Smooth muscle cell (in vitro differentiated cells): ENCODE measurements at regions not wholly inside any gene's neighbourhood (a gene's known extent, or its start where the extent isn't known, plus 50 kb on each side); places are given as distances from the start of the nearest gene placed in this dataset.

Experiments
- DNase-seq: peaks from one replicate; lab custom pipeline; 2025; ENCODE audit not compliant: unreplicated experiment; lab: John Stamatoyannopoulos, UW
- H2AFZ ChIP-seq: fragments of 200-600 bp; sonication (generic); 2 replicates; pipeline ENCODE4 v1.6.0; 2016; ENCODE audit warnings: antibody characterized with exemption, low read depth, mild to moderate bottlenecking
- H3F3A ChIP-seq: fragments of 200-600 bp; sonication (generic); 2 replicates; pipeline ENCODE4 v1.6.0; 2017; ENCODE audit warnings: antibody characterized with exemption, low read depth
- H3K27ac ChIP-seq: fragments of 200-600 bp; sonication (generic); 2 replicates; pipeline ENCODE4 v1.5.1; 2016; ENCODE audit warnings: low read depth, mild to moderate bottlenecking
- H3K27me3 ChIP-seq: fragments of 200-600 bp; sonication (generic); 2 replicates; pipeline ENCODE4 v1.6.1; 2016; ENCODE audit warnings: low read depth, mild to moderate bottlenecking
- H3K36me3 ChIP-seq: fragments of 200-600 bp; sonication (generic); 2 replicates; pipeline ENCODE4 v1.5.1; 2016; ENCODE audit warnings: low read depth
- H3K4me1 ChIP-seq: fragments of 200-600 bp; sonication (generic); 2 replicates; pipeline ENCODE4 v1.5.1; 2016; ENCODE audit warnings: low read depth
- H3K4me2 ChIP-seq: fragments of 200-600 bp; sonication (generic); 2 replicates; pipeline ENCODE4 v1.6.0; 2016; ENCODE audit warnings: mild to moderate bottlenecking
- H3K4me3 ChIP-seq: fragments of 200-600 bp; sonication (generic); 2 replicates; pipeline ENCODE4 v1.5.1; 2016; ENCODE audit warnings: mild to moderate bottlenecking
- H3K79me2 ChIP-seq: fragments of 200-600 bp; sonication (generic); 2 replicates; pipeline ENCODE4 v1.6.0; 2016; ENCODE audit warnings: low read depth, mild to moderate bottlenecking
- H3K9ac ChIP-seq: fragments of 200-600 bp; sonication (generic); 2 replicates; pipeline ENCODE4 v1.6.0; 2016; ENCODE audit warnings: low read depth
- H3K9me3 ChIP-seq: fragments of 200-600 bp; sonication (generic); replicated peaks from 2 replicates; pipeline ENCODE4 v1.5.1; 2016; ENCODE audit warnings: low read depth
- H4K20me1 ChIP-seq: fragments of 200-600 bp; sonication (generic); 2 replicates; pipeline ENCODE4 v1.6.0; 2016; ENCODE audit warnings: low read depth
- WGBS: methylation state at CpG from one replicate; pipeline ENCODE4 v1.1.7; 2016; ENCODE audit warnings: low lambda C conversion rate; 5-methylcytosine and 5-hydroxymethylcytosine counted together
- TF ChIP-seq, protein P1 (sequence below): fragments of 200-600 bp; sonication (generic); IDR thresholded peaks from 2 replicates; pipeline ENCODE4 v1.5.1; 2017; ENCODE audit warnings: borderline replicate concordance, mild to moderate bottlenecking, antibody characterized with exemption; ENCODE audit not compliant: insufficient read depth, poor library complexity, severe bottlenecking

DNA sequence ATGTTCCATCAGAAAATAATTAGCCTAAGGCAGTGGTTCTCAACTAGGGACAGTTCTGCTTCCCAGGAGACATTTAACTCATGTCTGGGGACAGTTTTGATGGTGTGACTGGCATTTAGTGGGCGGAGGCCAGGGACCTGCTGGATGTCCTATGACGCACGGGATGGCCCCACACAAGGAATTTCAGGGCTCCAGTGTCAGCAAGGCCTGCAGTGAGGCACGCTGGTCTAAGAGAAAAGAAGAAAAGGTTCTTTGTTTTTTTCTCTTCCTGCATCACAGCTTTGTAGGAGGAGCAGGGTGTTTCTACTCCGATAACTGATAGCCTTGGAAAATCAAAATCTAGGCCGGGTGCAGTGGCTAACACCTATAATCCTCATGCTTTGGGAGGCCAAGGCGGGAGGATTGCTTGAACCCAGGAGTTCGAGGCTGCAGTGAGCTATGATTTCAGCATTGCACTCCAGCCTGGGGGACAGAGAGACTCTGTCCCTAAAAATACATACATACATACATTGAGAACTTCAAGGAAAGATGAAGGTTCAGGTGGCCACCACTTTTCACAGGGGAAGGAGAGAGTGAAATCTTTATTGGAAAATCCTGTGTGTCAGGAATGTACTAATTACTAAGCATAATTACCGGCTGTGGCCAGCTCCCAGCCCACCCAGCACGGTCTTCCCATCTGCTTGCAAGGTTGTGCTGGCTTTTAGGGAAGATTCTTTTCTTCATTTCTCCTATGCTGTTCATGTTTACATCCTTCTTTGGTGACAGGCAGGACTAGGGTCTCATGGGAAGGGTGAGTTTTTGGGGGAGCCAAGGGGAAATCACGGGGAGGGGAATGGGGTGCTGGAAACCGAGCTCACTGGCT is 150.4 kb downstream of the ACTR3B start:
- H3K27ac ChIP-seq, result no peak overlapping the region
- DNase-seq, result no peak
- H3K79me2 ChIP-seq, result no peaks in the 10 kb centered on the region
- H2AFZ ChIP-seq, result no peak overlapping the region
- H3K4me3 ChIP-seq, result no peak overlapping the region
- no peaks in the 10 kb centered on the region for H3K36me3 ChIP-seq
- no peak overlapping the region for H3K4me2 ChIP-seq
- H3K4me1 ChIP-seq, result no peaks in the 10 kb centered on the region
- H3K27me3 ChIP-seq, result no peaks in the 10 kb centered on the region
- H4K20me1 ChIP-seq, result no peaks in the 10 kb centered on the region
- H3K9me3 ChIP-seq, result no peaks in the 10 kb centered on the region
- TF ChIP-seq, protein P1, sequence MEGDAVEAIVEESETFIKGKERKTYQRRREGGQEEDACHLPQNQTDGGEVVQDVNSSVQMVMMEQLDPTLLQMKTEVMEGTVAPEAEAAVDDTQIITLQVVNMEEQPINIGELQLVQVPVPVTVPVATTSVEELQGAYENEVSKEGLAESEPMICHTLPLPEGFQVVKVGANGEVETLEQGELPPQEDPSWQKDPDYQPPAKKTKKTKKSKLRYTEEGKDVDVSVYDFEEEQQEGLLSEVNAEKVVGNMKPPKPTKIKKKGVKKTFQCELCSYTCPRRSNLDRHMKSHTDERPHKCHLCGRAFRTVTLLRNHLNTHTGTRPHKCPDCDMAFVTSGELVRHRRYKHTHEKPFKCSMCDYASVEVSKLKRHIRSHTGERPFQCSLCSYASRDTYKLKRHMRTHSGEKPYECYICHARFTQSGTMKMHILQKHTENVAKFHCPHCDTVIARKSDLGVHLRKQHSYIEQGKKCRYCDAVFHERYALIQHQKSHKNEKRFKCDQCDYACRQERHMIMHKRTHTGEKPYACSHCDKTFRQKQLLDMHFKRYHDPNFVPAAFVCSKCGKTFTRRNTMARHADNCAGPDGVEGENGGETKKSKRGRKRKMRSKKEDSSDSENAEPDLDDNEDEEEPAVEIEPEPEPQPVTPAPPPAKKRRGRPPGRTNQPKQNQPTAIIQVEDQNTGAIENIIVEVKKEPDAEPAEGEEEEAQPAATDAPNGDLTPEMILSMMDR, result no peak
- no peaks in the 10 kb centered on the region for H3F3A ChIP-seq
- WGBS, result 64% methylated on average over 12 of the region's 12 CpGs
- no peak overlapping the region for H3K9ac ChIP-seq

DNA sequence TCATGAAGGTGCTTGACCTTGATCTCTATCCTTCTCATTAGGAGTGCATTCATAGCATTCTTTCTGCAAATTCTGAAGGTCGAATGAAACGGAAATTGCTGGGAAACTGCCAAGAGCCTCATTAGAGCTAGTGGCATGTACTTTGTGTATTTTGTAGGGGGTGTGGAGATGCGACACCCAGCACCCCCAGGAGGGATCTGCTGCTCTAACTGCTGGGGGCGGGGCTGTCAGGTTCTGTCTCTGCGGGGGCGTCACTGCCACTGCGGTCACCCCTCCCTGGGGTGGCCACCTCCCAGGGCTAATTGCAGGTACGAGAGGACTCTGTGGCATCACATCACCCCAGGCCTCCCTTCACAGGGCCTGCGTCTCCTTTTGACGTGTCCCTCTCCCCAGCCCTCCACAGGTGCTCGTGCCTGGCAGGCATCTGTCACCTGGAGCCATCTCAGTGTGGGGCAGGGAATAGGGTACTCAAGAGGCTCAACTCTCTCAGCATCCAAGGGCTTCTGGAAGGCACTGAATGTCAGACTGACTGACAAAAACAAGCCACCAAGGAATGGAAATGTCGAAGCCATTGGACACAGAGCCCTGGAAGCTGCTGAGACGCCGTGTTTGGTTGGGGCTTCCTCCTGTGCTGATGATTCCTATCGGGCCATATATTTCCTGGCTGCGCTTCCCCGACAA is 151.1 kb downstream of the ACTR3B start:
- no peaks in the 10 kb centered on the region for H3K9me3 ChIP-seq
- no peaks in the 10 kb centered on the region for H3F3A ChIP-seq
- H3K27me3 ChIP-seq, result no peaks in the 10 kb centered on the region
- no peak overlapping the region for H3K4me3 ChIP-seq
- H3K36me3 ChIP-seq, result no peaks in the 10 kb centered on the region
- no peak for DNase-seq
- H3K79me2 ChIP-seq, result no peaks in the 10 kb centered on the region
- no peaks in the 10 kb centered on the region for H4K20me1 ChIP-seq
- H3K9ac ChIP-seq, result no peak overlapping the region
- TF ChIP-seq, protein P1, result no peak
- H3K4me2 ChIP-seq, result no peak overlapping the region
- no peak overlapping the region for H3K27ac ChIP-seq
- no peak overlapping the region for H2AFZ ChIP-seq
- WGBS, result 63% methylated on average over 17 of the region's 17 CpGs
- H3K4me1 ChIP-seq, result no peaks in the 10 kb centered on the region

DNA sequence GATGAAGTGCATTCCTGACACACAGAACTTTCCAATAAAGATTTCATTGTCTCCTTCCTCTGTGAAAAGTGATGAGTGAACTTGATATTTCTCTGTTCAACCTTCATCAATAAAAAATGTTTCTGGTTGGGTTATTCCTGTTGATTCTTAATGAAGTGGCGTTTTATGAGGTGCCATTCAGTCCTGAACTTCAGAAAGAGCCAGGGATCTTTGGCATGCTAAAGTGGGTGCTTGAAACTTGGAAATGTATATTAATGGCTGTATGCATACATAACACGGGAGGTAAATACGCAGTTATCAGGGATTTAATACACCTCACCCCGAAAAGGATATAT is 151.6 kb downstream of the ACTR3B start:
- H3K4me2 ChIP-seq, result no peak overlapping the region
- 87% methylated on average over 4 of the region's 4 CpGs for WGBS
- H4K20me1 ChIP-seq, result no peaks in the 10 kb centered on the region
- H2AFZ ChIP-seq, result no peak overlapping the region
- no peak overlapping the region for H3K27ac ChIP-seq
- no peak overlapping the region for H3K4me3 ChIP-seq
- no peaks in the 10 kb centered on the region for H3K36me3 ChIP-seq
- no peaks in the 10 kb centered on the region for H3K79me2 ChIP-seq
- no peak overlapping the region for H3K9ac ChIP-seq
- no peak for DNase-seq
- TF ChIP-seq, protein P1, result no peak
- H3K9me3 ChIP-seq, result no peaks in the 10 kb centered on the region
- no peaks in the 10 kb centered on the region for H3K4me1 ChIP-seq
- no peaks in the 10 kb centered on the region for H3F3A ChIP-seq
- no peaks in the 10 kb centered on the region for H3K27me3 ChIP-seq
